Peyer's patch (tissue), 4 donors: ENCODE measurements at regions not wholly inside any gene's neighbourhood (a gene's known extent, or its start where the extent isn't known, plus 50 kb on each side); places are given as distances from the start of the nearest gene placed in this dataset.

Source experiments
- DNase-seq, 3 donors: peaks; one replicate each; pipeline ENCODE4 v3.0.0-alpha.2; 2017 to 2019
- H3K27ac ChIP-seq, 4 donors: fragments of 200-600 bp; sonication (generic); one replicate each; pipeline ENCODE4 v1.5.1; 2016 to 2019
- H3K27me3 ChIP-seq, 2 donors: fragments of 200-600 bp; sonication (generic); one replicate each; pipeline ENCODE4 v1.5.1; 2019
- H3K36me3 ChIP-seq, 3 donors: fragments of 200-600 bp; sonication (generic); one replicate each; pipeline ENCODE4 v1.5.1; 2016 to 2019
- H3K4me1 ChIP-seq, 4 donors: fragments of 200-600 bp; sonication (generic); one replicate each; pipeline ENCODE4 v1.5.1; 2016 to 2019
- H3K4me3 ChIP-seq, 4 donors: fragments of 200-600 bp; sonication (generic); 1 replicate in 3 of 4; 2 replicates in 1 of 4; pipeline ENCODE4 v1.5.1; 2016 to 2019; ENCODE audit warnings: mild to moderate bottlenecking in 1 of 4
- H3K9me3 ChIP-seq, 4 donors: fragments of 200-600 bp; sonication (generic); one replicate each; pipeline ENCODE4 v1.5.1; 2016 to 2019; ENCODE audit warnings: mild to moderate bottlenecking in 1 of 4
- CTCF ChIP-seq, 6 experiments: fragments of 450-650 bp in 4 of 6; fragments of 200-600 bp in 2 of 6; sonication (generic) in 1 of 6; IDR thresholded peaks; one replicate each; pipeline ENCODE4 v1.5.1; 2017 to 2019; ENCODE audit warnings: antibody characterized with exemption in 6 of 6, mild to moderate bottlenecking in 3 of 6, moderate library complexity in 1 of 6
- POLR2A ChIP-seq, 2 donors: fragments of 450-650 bp; IDR thresholded peaks; one replicate each; pipeline ENCODE4 v1.5.1; 2017; ENCODE audit warnings: antibody characterized with exemption in 2 of 2, mild to moderate bottlenecking in 2 of 2, moderate library complexity in 2 of 2

- DNase-seq, result no peak
- Histone ChIP-seq H3K36me3 (no peaks in the 10 kb centered on the region), H3K27ac (no peak overlapping the region), H3K9me3 (no peaks in the 10 kb centered on the region), H3K4me3 (no peak overlapping the region), H3K4me1 (no peaks in the 10 kb centered on the region), H3K27me3 (no peaks in the 10 kb centered on the region)
- no peak for TF ChIP-seq CTCF (IDR thresholded peaks at IDR 0.05)
- no peak for TF ChIP-seq POLR2A (IDR thresholded peaks at IDR 0.05)
Observed at GRCh38 chr1:34656299-34656698, 98.5 kb upstream of the GJB5 start.

- TF ChIP-seq CTCF (IDR thresholded peaks at IDR 0.05), result no peak
- no peaks in the 10 kb centered on the region for H3K9me3 ChIP-seq
Observed at GRCh38 chr1:34656731-34657130, 98.1 kb upstream of the GJB5 start.

GRCh38 chr1:34657266-34657665, 97.6 kb upstream of the GJB5 start:
- no peak for DNase-seq
- Histone ChIP-seq H3K27me3 (no peaks in the 10 kb centered on the region), H3K9me3 (no peaks in the 10 kb centered on the region), H3K4me1 (no peaks in the 10 kb centered on the region), H3K36me3 (no peaks in the 10 kb centered on the region), H3K27ac (no peak overlapping the region), H3K4me3 (no peak overlapping the region)
- no peak for TF ChIP-seq POLR2A (IDR thresholded peaks at IDR 0.05)
- TF ChIP-seq CTCF (IDR thresholded peaks at IDR 0.05), result no peak

More at GRCh38 chr1:34656731-34657130, 98.1 kb upstream of the GJB5 start:
- H3K4me1 ChIP-seq, result no peaks in the 10 kb centered on the region
- H3K27me3 ChIP-seq, result no peaks in the 10 kb centered on the region
- no peaks in the 10 kb centered on the region for H3K36me3 ChIP-seq
- no peak overlapping the region for H3K27ac ChIP-seq
- no peak for DNase-seq
- no peak overlapping the region for H3K4me3 ChIP-seq

- Histone ChIP-seq H3K27me3 (no peaks in the 10 kb centered on the region), H3K4me3 (no peak overlapping the region), H3K9me3 (no peaks in the 10 kb centered on the region), H3K4me1 (no peaks in the 10 kb centered on the region), H3K27ac (no peak overlapping the region), H3K36me3 (no peaks in the 10 kb centered on the region)
- TF ChIP-seq POLR2A (IDR thresholded peaks at IDR 0.05) (no peak), CTCF (IDR thresholded peaks at IDR 0.05) (no peak)
- DNase-seq, result no peak
Observed at GRCh38 chr1:34657849-34658248, 97.0 kb upstream of the GJB5 start.

- TF ChIP-seq POLR2A (IDR thresholded peaks at IDR 0.05) (no peak), CTCF (IDR thresholded peaks at IDR 0.05) (no peak)
- Histone ChIP-seq H3K4me3 (no peak overlapping the region), H3K4me1 (no peaks in the 10 kb centered on the region), H3K9me3 (no peaks in the 10 kb centered on the region), H3K27me3 (no peaks in the 10 kb centered on the region), H3K27ac (no peak overlapping the region), H3K36me3 (no peaks in the 10 kb centered on the region)
- no peak for DNase-seq
Observed at GRCh38 chr1:34663031-34663430, 91.8 kb upstream of the GJB5 start.

- Histone ChIP-seq H3K36me3 (no peaks in the 10 kb centered on the region), H3K9me3 (no peaks in the 10 kb centered on the region), H3K4me1 (no peaks in the 10 kb centered on the region), H3K27me3 (no peaks in the 10 kb centered on the region), H3K27ac (no peak overlapping the region), H3K4me3 (no peak overlapping the region)
- TF ChIP-seq POLR2A (IDR thresholded peaks at IDR 0.05) (no peak), CTCF (IDR thresholded peaks at IDR 0.05) (no peak)
- no peak for DNase-seq
Observed at GRCh38 chr1:34668063-34668462, 86.8 kb upstream of the GJB5 start.
